ENCODE measurements at regions not wholly inside any gene's neighbourhood (a gene's known extent, or its start where the extent isn't known, plus 50 kb on each side); places are given as distances from the start of the nearest gene placed in this dataset.
A peak's percentile ranks its signal among the peaks of the same experiment; 100 is the strongest.
"Not testable (repeated sequence)": the region's sequence is repeated elsewhere in the genome, so short reads cannot be mapped to it uniquely, and the experiment has no call there.

GRCh38 chr21:6486821-6487220 lies 4034.6 kb upstream of the TPTE start:
- not testable (repeated sequence) for H3K4me1 ChIP-seq (ENCODE audit: control insufficient read depth, insufficient read depth, low read length, poor library complexity, severe bottlenecking); H3K27ac ChIP-seq (ENCODE audit: low read depth, low read length, severe bottlenecking)
- WGBS, 2 experiments (ENCODE audit: insufficient coverage in 2 of 2) = no CpG with 5 or more reads among the region's 26 CpGs

GRCh38 chr21:6492691-6493090 lies 4028.7 kb upstream of the TPTE start:
- H3K9me3 ChIP-seq (ENCODE audit: control insufficient read depth, low read length); H3K4me1 ChIP-seq (ENCODE audit: control insufficient read depth, insufficient read depth, low read length, poor library complexity, severe bottlenecking); H3K27ac ChIP-seq (ENCODE audit: low read depth, low read length, severe bottlenecking); H3K4me3 ChIP-seq (ENCODE audit: extremely low read depth, insufficient read depth, low read length, poor library complexity, severe bottlenecking); H3K36me3 ChIP-seq (ENCODE audit: control insufficient read depth, insufficient read depth, low read length): not testable (repeated sequence)
- WGBS, 2 experiments (ENCODE audit: insufficient coverage in 2 of 2) = no CpG with 5 or more reads among the region's 8 CpGs

More at GRCh38 chr21:6486821-6487220, 4034.6 kb upstream of the TPTE start:
- H3K36me3 ChIP-seq (ENCODE audit: control insufficient read depth, insufficient read depth, low read length); H3K9me3 ChIP-seq (ENCODE audit: control insufficient read depth, low read length); H3K4me3 ChIP-seq (ENCODE audit: extremely low read depth, insufficient read depth, low read length, poor library complexity, severe bottlenecking): not testable (repeated sequence)

GRCh38 chr21:6493957-6494356 lies 4027.4 kb upstream of the TPTE start:
- not testable (repeated sequence) for H3K9me3 ChIP-seq (ENCODE audit: control insufficient read depth, low read length); H3K4me3 ChIP-seq (ENCODE audit: extremely low read depth, insufficient read depth, low read length, poor library complexity, severe bottlenecking); H3K36me3 ChIP-seq (ENCODE audit: control insufficient read depth, insufficient read depth, low read length); H3K4me1 ChIP-seq (ENCODE audit: control insufficient read depth, insufficient read depth, low read length, poor library complexity, severe bottlenecking); H3K27ac ChIP-seq (ENCODE audit: low read depth, low read length, severe bottlenecking)
- WGBS, 2 experiments (ENCODE audit: insufficient coverage in 2 of 2) = no CpG with 5 or more reads among the region's 4 CpGs

- not testable (repeated sequence) for H3K27ac ChIP-seq (ENCODE audit: low read depth, low read length, severe bottlenecking); H3K4me3 ChIP-seq (ENCODE audit: extremely low read depth, insufficient read depth, low read length, poor library complexity, severe bottlenecking); H3K36me3 ChIP-seq (ENCODE audit: control insufficient read depth, insufficient read depth, low read length); H3K4me1 ChIP-seq (ENCODE audit: control insufficient read depth, insufficient read depth, low read length, poor library complexity, severe bottlenecking); H3K9me3 ChIP-seq (ENCODE audit: control insufficient read depth, low read length)
- WGBS, 2 experiments (ENCODE audit: insufficient coverage in 2 of 2) = no CpG with 5 or more reads among the region's 5 CpGs
Measured at GRCh38 chr21:6496356-6496755, 4025.0 kb upstream of the TPTE start.

GRCh38 chr21:6498716-6499115 lies 4022.7 kb upstream of the TPTE start:
- H3K27ac ChIP-seq (ENCODE audit: low read depth, low read length, severe bottlenecking) = peak overlapping the region; percentile 57
- H3K4me1 ChIP-seq (ENCODE audit: control insufficient read depth, insufficient read depth, low read length, poor library complexity, severe bottlenecking); H3K9me3 ChIP-seq (ENCODE audit: control insufficient read depth, low read length); H3K36me3 ChIP-seq (ENCODE audit: control insufficient read depth, insufficient read depth, low read length): not testable (repeated sequence)
- WGBS, 2 experiments (ENCODE audit: insufficient coverage in 2 of 2) = no CpG with 5 or more reads among the region's 55 CpGs
- peak overlapping the region; percentile 19 for H3K4me3 ChIP-seq (ENCODE audit: extremely low read depth, insufficient read depth, low read length, poor library complexity, severe bottlenecking)

GRCh38 chr21:6499128-6499826 lies 4022.1 kb upstream of the TPTE start:
- WGBS, 2 experiments (ENCODE audit: insufficient coverage in 2 of 2) = no CpG with 5 or more reads among the region's 66 CpGs
- H3K9me3 ChIP-seq (ENCODE audit: control insufficient read depth, low read length); H3K27ac ChIP-seq (ENCODE audit: low read depth, low read length, severe bottlenecking); H3K4me1 ChIP-seq (ENCODE audit: control insufficient read depth, insufficient read depth, low read length, poor library complexity, severe bottlenecking); H3K4me3 ChIP-seq (ENCODE audit: extremely low read depth, insufficient read depth, low read length, poor library complexity, severe bottlenecking); H3K36me3 ChIP-seq (ENCODE audit: control insufficient read depth, insufficient read depth, low read length): not testable (repeated sequence)

GRCh38 chr21:6499866-6500265 lies 4021.5 kb upstream of the TPTE start:
- H3K4me3 ChIP-seq (ENCODE audit: extremely low read depth, insufficient read depth, low read length, poor library complexity, severe bottlenecking); H3K9me3 ChIP-seq (ENCODE audit: control insufficient read depth, low read length); H3K36me3 ChIP-seq (ENCODE audit: control insufficient read depth, insufficient read depth, low read length); H3K27ac ChIP-seq (ENCODE audit: low read depth, low read length, severe bottlenecking); H3K4me1 ChIP-seq (ENCODE audit: control insufficient read depth, insufficient read depth, low read length, poor library complexity, severe bottlenecking): not testable (repeated sequence)
- WGBS, 2 experiments (ENCODE audit: insufficient coverage in 2 of 2) = no CpG with 5 or more reads among the region's 16 CpGs

GRCh38 chr21:6500681-6501080 lies 4020.7 kb upstream of the TPTE start:
- H3K4me3 ChIP-seq (ENCODE audit: extremely low read depth, insufficient read depth, low read length, poor library complexity, severe bottlenecking); H3K4me1 ChIP-seq (ENCODE audit: control insufficient read depth, insufficient read depth, low read length, poor library complexity, severe bottlenecking); H3K36me3 ChIP-seq (ENCODE audit: control insufficient read depth, insufficient read depth, low read length); H3K9me3 ChIP-seq (ENCODE audit: control insufficient read depth, low read length); H3K27ac ChIP-seq (ENCODE audit: low read depth, low read length, severe bottlenecking): not testable (repeated sequence)
- WGBS, 2 experiments (ENCODE audit: insufficient coverage in 2 of 2) = no CpG with 5 or more reads among the region's 7 CpGs

GRCh38 chr21:6506167-6506894 lies 4015.1 kb upstream of the TPTE start:
- not testable (repeated sequence) for H3K36me3 ChIP-seq (ENCODE audit: control insufficient read depth, insufficient read depth, low read length); H3K4me3 ChIP-seq (ENCODE audit: extremely low read depth, insufficient read depth, low read length, poor library complexity, severe bottlenecking); H3K9me3 ChIP-seq (ENCODE audit: control insufficient read depth, low read length); H3K27ac ChIP-seq (ENCODE audit: low read depth, low read length, severe bottlenecking); H3K4me1 ChIP-seq (ENCODE audit: control insufficient read depth, insufficient read depth, low read length, poor library complexity, severe bottlenecking)
- WGBS, 2 experiments (ENCODE audit: insufficient coverage in 2 of 2) = no CpG with 5 or more reads among the region's 10 CpGs

- WGBS, 2 experiments (ENCODE audit: insufficient coverage in 2 of 2) = no CpG with 5 or more reads among the region's 4 CpGs
- not testable (repeated sequence) for H3K4me1 ChIP-seq (ENCODE audit: control insufficient read depth, insufficient read depth, low read length, poor library complexity, severe bottlenecking); H3K27ac ChIP-seq (ENCODE audit: low read depth, low read length, severe bottlenecking); H3K4me3 ChIP-seq (ENCODE audit: extremely low read depth, insufficient read depth, low read length, poor library complexity, severe bottlenecking); H3K9me3 ChIP-seq (ENCODE audit: control insufficient read depth, low read length); H3K36me3 ChIP-seq (ENCODE audit: control insufficient read depth, insufficient read depth, low read length)
Measured at GRCh38 chr21:6507632-6508031, 4013.8 kb upstream of the TPTE start.

- H3K9me3 ChIP-seq (ENCODE audit: control insufficient read depth, low read length); H3K36me3 ChIP-seq (ENCODE audit: control insufficient read depth, insufficient read depth, low read length); H3K27ac ChIP-seq (ENCODE audit: low read depth, low read length, severe bottlenecking); H3K4me1 ChIP-seq (ENCODE audit: control insufficient read depth, insufficient read depth, low read length, poor library complexity, severe bottlenecking); H3K4me3 ChIP-seq (ENCODE audit: extremely low read depth, insufficient read depth, low read length, poor library complexity, severe bottlenecking): not testable (repeated sequence)
- WGBS, 2 experiments (ENCODE audit: insufficient coverage in 2 of 2) = no CpG with 5 or more reads among the region's 7 CpGs
Measured at GRCh38 chr21:6521777-6522176, 3999.6 kb upstream of the TPTE start.
